GM19240 (cell line): ENCODE measurements at regions not wholly inside any gene's neighbourhood (a gene's known extent, or its start where the extent isn't known, plus 50 kb on each side); places are given as distances from the start of the nearest gene placed in this dataset.
"Not testable (repeated sequence)": the region's sequence is repeated elsewhere in the genome, so short reads cannot be mapped to it uniquely, and the experiment has no call there.

ENCODE experiments used
- DNase-seq: peaks from one replicate; pipeline ENCODE4 v3.0.0; 2011; ENCODE audit warnings: low spot score; ENCODE audit not compliant: insufficient read length

DNA sequence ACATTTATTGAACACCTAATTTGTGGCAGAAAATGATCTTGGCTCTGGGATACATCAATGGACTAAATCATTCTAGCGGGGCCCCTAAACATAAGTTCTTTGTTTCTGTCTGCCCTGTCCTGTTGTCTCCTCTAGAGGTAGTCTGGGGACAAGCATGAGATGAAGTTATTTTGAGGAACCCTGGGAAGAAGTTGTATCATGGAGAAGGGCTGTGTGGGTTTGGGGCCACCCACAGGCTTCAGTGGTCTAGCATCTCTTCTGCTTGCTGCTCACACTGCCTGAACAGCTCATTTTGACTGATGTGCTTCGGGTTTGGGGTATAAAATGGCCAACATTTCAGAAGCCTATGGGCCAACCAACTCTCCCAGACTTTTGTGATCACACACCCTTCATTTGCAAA lies 50.3 kb upstream of the OSBPL11 start:
- DNase-seq, result no peak

- DNase-seq, result no peak
Measured at GRCh38 chr3:125646581-125646980, 51.3 kb upstream of the OSBPL11 start.

DNA sequence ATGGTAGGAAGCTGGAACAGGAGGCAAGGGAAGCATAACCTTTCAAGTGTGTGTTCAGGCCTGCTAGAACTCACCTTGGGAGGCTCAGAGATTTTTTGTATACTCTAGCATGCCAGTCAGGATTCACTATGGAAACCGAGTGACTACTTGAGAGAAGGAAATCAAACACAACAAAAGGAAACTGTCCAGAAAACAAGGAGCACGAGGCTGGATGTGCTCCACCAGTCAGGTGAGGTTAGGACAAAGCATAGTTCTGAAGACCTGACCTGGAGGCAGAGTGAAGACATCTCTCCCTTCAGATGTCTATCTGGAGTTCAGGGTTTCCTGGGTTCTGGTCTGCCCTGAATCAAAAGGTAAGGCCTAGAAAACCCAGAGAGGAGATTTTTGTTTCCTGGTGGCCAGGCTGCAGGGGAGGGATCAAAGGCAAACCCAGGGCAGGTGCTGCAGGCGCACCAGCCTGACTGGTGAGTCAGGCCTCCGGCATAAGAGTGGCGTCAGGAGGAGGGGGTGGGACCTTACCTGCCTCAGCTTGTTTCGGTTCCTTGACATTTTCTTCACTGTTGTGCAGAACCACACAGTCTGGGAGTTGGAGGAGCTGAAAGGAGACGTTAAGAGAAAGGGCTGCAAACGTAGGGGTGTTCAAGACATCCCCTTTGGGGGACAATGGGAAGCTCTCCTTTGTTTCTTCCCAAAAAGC lies 52.2 kb upstream of the OSBPL11 start:
- no peak for DNase-seq

- no peak for DNase-seq
Measured at GRCh38 chr3:125651244-125651643, 55.9 kb upstream of the OSBPL11 start.

GRCh38 chr3:125652349-125652748 lies 57.1 kb upstream of the OSBPL11 start:
- DNase-seq, result no peak

DNA sequence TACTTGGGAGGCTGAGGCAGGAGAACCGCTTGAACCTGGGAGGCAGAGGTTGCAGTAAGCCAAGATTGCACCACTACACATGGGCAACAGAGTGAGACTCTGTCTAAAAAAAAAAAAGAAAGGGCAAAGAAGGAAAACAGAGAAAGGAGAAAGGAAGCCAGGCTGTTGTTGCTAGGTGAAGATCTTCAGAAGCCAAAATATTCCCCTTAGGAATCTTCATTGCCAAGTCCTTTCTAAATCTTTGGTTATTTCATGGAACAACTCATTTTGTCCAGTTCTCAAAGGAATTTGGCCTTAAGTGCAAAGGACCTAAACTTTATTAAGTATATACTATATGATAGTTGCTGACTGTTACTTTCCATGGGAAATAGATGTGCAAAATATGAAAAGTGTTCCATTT lies 59.2 kb upstream of the OSBPL11 start:
- DNase-seq, result no peak

- no peak for DNase-seq
Measured at GRCh38 chr3:125662675-125663074, 67.4 kb upstream of the OSBPL11 start.

GRCh38 chr3:125670352-125670751 lies 75.1 kb upstream of the OSBPL11 start:
- DNase-seq, result no peak

DNA sequence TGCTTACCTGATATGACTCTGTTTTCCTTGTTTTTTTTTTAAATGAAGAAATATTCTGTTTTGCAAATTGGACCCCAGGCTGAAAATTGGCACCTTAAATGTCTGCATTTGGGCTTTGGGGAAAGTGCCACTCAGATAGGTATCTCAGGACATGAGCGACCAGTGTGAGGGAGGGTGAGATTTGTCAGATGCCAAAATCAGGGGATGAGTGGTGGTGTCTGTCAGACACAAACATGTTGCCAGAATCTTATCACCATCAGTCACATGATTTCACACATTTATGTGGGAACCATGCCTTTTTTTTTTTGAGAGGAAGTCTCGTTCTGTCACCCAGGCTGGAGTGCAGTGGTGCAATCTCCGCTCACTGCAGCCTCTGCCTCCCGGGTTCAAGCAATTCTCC lies 75.6 kb upstream of the OSBPL11 start:
- DNase-seq, result no peak

DNA sequence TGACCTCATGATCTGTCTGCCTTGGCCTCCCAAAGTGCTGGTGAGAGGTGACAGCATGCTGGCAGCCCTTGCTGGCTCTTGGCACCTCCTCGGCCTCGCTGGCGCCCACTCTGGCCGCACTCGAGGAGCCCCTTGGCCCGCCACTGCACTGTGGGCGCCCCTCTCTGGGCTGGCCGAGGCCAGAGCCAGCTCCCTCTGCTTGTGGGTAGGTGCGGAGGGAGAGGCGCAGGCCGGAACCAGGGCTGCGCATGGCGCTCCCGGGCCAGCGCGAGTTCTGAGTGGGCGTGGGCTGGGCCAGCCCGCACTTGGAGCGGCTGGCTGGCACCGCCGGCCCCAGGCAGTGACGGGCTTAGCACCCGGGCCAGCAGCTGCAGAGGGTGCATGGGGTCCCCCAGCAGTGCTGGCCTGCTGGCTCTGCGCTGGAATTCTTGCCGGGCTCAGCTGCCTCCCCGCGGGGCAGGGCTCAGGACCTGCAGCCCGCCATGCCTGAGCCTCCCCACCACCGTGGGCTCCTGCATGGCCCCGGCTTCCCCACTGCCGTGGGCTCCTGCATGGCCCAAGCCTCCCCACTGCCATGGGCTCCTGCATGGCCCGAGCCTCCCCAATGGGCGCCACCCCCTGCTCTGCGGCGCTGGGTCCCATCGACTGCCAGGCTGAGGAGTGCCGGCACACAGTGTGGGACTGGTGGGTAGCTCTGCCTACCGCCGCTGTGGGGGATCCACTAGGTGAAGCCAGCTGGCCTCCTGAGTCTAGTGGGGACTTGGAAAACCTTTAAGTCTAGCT lies 76.4 kb upstream of the OSBPL11 start:
- no peak for DNase-seq

DNA sequence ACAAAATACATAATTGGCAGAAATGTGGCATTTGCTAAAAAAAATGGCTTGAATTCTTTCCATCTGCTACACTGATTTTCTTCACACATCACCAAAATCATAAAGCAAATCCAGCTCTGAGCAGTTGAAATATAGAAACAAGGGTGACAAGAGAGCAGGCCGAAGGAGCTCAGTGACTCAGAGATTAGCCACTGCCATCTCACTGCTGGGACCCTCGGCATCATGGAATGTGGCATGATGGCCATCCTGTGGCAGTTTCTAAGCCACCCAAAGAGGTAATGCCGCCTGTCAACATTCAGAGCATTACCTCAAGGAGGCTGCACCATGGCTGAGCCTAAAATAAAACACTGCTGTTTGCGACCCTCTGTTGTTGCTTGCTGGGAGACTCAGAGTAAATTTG lies 80.5 kb upstream of the OSBPL11 start:
- DNase-seq, result no peak

DNA sequence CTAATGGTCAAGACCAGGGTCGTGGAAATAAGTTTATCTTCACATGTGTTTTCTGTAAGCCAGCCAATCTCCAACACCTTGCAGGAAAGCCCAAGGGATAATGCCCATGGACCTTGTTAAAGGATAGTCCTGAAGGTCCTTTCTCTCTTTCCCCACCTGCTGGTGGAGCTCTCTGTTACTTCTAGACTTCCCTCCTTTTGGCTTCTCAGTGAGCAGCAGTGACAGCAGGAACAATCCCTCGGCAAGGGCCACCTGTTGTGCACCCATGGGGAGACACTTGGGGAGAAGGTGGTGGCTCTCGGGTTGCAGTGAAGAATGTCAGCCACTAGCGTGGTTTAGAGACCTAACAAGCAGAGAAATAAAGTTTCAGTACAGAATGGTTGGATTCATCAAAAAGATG lies 84.0 kb upstream of the OSBPL11 start:
- DNase-seq, result no peak

DNA sequence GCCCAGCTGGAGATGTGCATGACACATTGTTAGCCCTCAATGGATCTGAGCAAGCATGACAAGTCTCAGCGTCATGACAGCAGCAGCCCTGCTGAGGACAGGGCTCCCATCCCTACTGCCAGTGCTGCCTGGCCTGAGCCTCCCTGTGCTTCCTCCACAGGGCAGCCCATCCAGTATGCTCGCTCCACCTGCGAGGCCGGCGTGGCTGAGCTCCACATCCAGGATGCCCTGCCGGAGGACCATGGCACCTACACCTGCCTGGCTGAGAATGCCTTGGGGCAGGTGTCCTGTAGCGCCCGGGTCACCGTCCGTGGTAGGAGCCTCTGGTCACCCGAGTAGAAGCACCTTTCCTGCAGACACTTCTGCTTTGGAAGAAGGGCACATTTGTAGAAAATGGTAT lies 85.8 kb upstream of the OSBPL11 start:
- no peak for DNase-seq

GRCh38 chr3:125681906-125682305 lies 86.6 kb upstream of the OSBPL11 start:
- DNase-seq, result not testable (repeated sequence)

DNA sequence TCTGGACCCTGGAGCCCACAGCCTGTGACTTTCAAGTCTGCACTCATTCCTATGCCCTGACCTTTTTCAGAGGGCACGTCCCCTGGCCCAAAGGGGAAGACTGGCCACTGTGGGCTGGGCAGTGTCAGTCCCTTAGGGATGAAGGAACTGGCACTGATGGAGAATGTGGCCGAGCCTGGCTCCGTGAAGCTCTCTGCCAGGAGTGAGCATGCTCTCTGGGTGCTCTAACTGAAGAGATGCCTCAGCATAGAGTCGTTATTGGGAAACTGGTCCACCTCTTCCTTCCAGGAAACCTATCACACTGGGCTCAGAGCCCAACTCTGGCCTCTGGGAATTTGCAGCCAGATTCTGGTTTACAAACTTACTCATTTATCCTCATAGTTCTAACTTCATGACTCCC lies 87.3 kb upstream of the OSBPL11 start:
- not testable (repeated sequence) for DNase-seq

GRCh38 chr3:125683067-125683829 lies 88.0 kb upstream of the OSBPL11 start:
- DNase-seq, result no peak

DNA sequence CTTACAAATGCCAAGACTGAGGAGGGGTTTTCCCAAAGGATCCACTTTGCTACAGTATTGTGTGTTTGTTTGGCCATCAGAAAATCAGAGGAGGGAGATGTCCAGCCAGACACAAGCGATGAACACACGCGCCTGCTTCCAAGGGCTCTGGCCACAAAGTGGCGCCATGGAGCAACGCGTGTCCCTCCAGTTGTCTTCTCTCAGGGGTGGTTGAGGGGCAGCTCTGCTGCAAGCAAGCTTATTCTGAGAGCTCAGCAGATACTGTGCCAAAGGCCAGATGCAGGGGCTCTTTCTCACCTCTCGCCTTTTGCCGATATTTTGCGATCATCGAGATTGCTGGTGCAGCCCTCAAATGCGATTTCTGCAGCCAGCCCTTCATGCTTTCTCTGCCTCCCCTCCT lies 88.9 kb upstream of the OSBPL11 start:
- DNase-seq, result no peak

DNA sequence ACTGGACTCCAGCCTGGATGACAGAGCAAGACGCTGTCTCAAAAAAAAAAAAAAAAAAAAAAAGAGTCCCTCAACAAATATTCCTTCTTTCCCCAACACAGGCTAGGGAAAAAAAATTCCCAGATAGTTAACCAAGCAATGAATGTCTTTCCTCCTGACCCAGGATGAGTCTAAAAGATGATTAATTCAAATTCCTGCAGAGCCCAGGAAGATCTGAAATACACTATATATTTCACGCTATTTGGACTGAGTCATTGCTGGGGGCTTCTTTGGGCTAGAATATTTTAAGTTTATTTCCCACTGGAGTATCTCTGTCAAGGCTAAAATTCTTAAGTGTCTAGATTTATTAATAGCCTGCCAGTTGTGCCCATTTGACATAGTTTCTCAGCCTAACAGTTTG lies 90.4 kb upstream of the OSBPL11 start:
- not testable (repeated sequence) for DNase-seq

GRCh38 chr3:125692361-125692760 lies 97.1 kb upstream of the OSBPL11 start:
- no peak for DNase-seq

DNA sequence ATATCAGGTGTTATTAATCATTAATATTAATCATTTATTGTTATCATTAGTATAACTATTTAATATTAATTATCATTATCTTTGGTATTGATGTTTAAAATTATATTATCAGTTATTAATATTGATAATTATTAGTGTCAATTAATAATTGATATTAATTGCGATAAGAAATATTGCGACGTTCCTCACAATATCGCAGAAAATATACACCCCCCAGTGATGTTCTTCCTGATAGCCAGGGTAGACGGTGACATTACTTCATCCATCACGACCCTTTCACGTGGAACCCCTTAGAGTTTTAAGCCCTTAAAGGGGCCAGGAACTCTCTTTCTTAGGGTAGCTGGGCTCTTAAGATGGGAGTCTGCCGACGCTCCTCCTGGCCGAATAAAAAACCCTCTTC lies 98.6 kb upstream of the OSBPL11 start:
- no peak for DNase-seq

- no peak for DNase-seq
Measured at GRCh38 chr3:125694761-125695294, 99.5 kb upstream of the OSBPL11 start.

DNA sequence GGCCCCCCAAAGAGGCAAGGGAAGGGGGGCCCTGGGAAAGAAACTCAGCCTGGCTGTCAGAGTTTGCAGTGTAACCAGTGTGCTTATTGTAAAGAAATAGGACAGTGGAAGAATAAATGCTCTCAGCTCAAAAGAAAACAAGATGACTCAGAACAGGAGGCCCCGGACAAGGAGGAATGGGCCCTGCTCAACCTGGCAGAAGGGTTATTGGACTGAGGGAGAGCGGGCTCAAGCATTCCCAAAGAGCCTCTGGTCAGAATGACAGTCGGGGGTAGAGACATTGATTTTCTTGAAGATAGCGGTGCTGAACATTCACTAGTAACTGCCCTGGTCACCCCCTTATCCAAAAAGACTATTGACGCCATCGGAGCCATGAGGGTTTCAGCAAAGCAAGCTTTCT lies 100.4 kb upstream of the OSBPL11 start:
- DNase-seq, result no peak
